ENCODE measurements at regions not wholly inside any gene's neighbourhood (a gene's known extent, or its start where the extent isn't known, plus 50 kb on each side); places are given as distances from the start of the nearest gene placed in this dataset.
"Not testable (repeated sequence)": the region's sequence is repeated elsewhere in the genome, so short reads cannot be mapped to it uniquely, and the experiment has no call there.

DNA sequence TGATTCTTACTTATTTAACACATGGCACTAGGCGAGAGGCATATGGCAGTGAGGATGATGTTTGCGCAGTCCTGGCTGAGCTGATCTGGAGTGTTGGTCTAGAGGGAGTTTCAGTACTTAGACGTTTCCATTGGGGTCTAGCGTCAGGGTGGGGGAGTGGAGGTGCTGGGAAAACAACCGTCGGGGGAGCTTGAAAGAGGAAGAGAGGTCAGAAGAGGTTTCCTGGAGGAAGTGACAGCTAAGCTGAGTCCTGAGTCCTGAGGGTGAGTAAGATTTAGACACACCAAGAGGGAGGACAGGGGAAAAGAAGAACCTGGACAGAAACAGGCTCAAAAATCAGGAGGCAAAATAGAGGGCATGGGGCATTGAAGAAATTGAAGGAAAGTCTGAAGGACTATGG is 81.4 kb downstream of the ALOX5AP start:
- no peak for DNase-seq

- DNase-seq = no peak
These were observed 83.1 kb downstream of the ALOX5AP start for GRCh38 chr13:30818323-30818960.

DNA sequence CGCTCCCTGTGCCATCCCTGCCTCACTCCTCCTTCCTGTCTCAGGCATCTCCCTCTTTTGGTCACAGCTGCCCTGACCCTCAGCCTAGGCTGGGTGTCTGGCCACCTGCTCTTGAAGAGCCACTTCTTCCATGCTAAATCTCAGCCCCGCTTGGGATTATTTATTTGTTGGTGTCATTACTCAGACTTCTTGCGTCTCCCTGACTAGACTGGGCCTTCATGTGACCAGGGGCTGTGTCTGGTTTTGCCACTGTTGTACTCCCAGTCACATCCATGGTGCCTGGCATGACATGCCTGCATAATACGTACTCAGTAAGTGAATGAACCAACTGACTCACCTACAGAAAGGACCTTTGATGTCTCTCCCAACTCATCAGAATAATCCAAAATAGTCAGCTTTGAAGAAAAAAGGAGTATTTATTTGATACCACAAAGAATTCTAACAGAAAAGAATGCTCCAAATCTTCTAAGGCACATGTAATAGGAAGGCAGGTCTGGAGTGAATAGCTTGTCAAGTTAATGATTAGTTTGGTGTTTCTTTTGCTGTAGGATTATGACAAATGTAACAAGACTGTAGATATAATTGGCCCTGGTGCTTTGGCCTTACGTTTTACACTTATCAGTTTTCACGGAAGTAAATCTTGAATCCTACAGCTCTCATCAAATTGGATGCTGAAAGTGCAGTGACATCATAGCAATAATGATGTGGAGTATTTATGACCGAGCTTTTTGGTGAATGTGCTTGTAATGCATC is 84.0 kb downstream of the ALOX5AP start:
- no peak for DNase-seq

DNA sequence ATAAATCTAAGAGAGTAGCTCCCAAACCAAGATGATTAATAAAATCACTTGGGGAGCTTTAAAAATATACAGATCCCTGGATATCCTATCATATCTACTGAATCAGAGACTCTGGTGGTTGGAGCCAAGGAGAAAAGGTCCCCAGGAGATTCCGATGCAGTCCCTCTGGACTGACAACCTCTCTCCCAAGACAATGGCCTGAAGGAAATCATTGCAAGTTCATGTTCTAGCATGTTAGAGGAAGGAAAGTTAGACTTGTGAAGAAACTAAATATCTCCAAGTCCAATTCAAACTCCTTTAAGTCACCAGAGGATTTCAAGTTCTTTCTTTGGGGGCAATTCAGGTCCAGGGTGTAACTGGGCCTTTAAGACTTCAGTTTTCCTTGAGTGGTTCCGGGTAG is 84.7 kb upstream of the MEDAG start:
- no peak for DNase-seq

GRCh38 chr13:30824651-30825050 is 81.4 kb upstream of the MEDAG start:
- DNase-seq = peak; percentile 68 to 79

DNA sequence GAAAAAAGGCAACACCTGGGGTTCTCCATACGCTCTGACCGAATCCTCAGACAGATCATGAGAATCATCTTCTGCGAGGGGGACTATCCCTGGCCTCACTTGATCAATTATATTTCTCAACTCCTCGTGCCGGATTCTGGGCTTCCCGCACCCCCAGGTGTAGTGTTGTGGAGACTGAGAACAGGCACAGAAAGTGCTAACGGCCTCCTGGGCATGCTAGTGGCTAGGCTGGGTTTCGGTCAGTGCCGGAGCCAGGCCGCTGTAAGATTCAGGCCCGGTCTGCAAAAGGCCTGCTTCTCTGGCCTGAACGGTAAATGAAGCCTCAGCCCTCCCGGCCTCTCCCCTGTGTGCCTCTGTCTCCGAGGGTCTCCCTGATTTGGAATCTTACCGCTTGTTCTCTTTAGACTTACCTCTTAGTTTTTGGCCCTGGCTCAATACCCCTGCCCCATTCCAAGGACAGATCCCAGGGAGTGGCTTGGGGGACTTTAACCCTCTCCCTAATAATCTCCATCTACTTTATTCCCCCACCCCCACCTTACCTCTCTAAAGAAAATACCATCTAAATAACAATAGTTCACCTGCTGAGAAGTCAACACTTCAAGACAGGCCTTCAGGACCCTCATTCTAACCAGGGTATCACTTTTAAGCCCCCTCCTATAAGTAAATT is 79.0 kb upstream of the MEDAG start:
- DNase-seq = no peak

DNA sequence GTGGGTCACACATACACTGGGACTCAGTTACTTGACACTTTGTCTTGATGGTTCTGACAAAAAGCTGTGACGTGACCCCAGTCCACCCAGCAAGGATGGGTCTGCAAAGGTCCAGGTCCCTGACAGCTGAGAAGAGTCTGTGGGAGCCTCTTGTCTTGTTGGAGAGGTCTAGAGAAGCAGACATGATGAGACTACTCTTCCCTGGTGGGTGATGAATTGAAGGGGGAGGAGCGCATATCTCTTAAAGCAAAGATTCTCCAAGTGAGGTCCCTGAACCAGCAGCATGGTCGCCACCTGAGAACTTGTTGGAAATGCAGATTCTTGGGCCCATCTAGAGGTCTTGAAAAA is 78.5 kb upstream of the MEDAG start:
- no peak for DNase-seq

GRCh38 chr13:30829145-30829832 is 76.8 kb upstream of the MEDAG start:
- no peak for DNase-seq

- no peak for DNase-seq
These were observed 76.0 kb upstream of the MEDAG start for GRCh38 chr13:30829833-30830637.

- DNase-seq = peak in 1 of 2 experiments; percentile 28
These were observed 75.5 kb upstream of the MEDAG start for GRCh38 chr13:30830638-30830965.

GRCh38 chr13:30831515-30831914 is 74.6 kb upstream of the MEDAG start:
- DNase-seq = no peak

DNA sequence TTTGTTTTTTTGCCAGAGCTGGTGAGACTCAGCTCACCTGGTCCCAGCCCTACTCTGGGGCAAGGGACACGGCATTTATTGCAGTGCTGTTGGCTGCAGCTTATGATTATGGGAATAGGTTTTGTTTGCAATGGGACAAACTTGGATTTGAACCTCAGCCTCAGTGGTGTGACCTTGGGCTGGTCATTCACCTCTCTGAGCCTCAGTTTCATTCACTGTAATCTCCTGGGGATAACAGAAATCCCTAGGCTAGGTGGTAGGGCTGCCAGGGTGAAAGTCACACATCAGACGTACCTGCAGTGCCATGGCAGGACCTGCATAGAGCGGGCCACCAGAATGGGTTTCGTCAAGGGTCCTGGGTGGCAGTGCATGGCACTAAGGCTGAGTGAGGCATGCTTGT is 73.7 kb upstream of the MEDAG start:
- peak in 1 of 2 experiments; percentile 92 for DNase-seq

GRCh38 chr13:30832845-30833332 is 73.2 kb upstream of the MEDAG start:
- peak; percentile 98 to 99 for DNase-seq

GRCh38 chr13:30835442-30835841 is 70.6 kb upstream of the MEDAG start:
- DNase-seq = no peak

- DNase-seq = no peak
These were observed 68.6 kb upstream of the MEDAG start for GRCh38 chr13:30837227-30838159.

DNA sequence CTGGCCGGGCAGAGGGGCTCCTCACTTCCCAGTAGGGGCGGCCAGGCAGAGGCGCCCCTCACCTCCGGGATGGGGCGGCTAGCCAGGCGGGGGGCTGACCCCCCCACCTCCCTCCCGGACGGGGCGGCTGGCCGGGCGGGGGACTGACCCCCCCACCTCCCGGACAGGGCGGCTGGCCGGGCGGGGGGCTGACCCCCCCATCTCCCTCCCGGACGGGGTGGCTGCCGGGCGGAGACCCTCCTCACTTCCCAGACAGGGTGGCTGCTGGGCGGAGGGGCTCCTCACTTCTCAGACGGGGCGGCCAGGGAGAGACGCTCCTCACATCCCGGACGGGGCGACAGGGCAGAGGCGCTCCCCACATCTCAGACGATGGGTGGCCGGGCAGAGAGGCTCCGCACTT is 66.4 kb upstream of the MEDAG start:
- DNase-seq = not testable (repeated sequence)

- no peak for DNase-seq
These were observed 65.6 kb upstream of the MEDAG start for GRCh38 chr13:30840515-30840914.

GRCh38 chr13:30841154-30841553 is 64.9 kb upstream of the MEDAG start:
- DNase-seq = no peak

DNA sequence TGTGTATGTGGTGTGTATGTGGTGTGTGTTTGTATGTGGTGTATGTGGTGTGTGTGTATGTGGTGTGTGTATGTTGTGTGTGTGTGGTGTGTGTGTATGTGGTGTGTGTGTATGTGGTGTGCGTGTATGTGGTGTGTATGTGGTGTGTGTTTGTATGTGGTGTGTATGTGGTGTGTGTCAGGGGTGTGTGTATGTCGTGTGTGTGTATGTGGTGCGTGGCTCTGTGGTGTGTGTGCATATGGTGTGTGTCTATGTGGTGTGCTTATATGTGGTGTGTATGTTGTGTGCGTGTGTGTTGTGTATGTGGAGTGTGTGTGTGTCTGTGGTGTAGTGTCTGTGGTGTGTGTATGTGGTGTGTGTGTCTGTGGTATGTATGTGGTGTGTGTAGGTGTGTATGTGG is 62.5 kb upstream of the MEDAG start:
- DNase-seq = no peak

DNA sequence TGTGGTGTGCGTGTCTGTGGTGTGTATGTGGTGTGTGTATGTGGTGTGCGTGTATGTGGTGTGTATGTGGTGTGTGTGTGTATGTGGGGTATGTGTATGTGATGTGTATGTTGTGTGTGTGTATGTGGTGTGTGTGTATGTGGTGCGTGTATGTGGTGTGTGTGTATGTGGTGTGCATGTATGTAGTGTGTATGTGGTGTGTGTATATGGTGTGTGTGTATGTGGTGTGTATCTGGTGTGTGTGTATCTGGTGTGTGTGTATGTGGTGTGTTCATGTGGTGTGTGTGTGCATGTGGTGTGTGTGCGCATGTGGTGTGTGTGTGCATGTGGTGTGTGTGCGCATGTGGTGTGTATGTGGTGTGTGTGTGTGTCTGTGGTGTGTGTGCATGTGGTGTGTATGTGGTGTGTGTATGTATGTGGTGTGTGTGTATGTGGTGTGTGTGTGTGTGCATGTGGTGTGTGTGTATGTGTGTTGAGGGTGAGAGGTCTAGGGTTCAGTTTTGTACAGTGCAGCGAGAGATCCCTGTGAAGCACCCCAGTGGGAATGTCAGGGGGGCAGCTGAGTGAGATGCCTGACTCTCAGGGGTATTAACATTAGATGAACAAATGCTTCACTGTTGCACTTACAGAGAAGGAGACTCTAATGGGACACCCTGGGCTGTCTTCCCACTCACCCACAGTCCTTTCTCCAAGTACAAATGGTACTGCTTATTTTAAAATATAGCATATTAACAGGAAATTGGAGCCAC is 61.3 kb upstream of the MEDAG start:
- DNase-seq = no peak
